DMS53 (cell line): ENCODE measurements at regions not wholly inside any gene's neighbourhood (a gene's known extent, or its start where the extent isn't known, plus 50 kb on each side); places are given as distances from the start of the nearest gene placed in this dataset.
"Not testable (repeated sequence)": the region's sequence is repeated elsewhere in the genome, so short reads cannot be mapped to it uniquely, and the experiment has no call there.

Experiments used
- DNase-seq: peaks from one replicate; lab custom pipeline; 2025; lab: John Stamatoyannopoulos, UW

- peak; percentile 23 for DNase-seq
These were observed 1794.1 kb upstream of the LRRTM1 start for GRCh38 chr2:82098617-82099016.

GRCh38 chr2:82089518-82089917, 1785.0 kb upstream of the LRRTM1 start:
- no peak for DNase-seq

GRCh38 chr2:82084679-82085392, 1780.3 kb upstream of the LRRTM1 start:
- no peak for DNase-seq

GRCh38 chr2:82075875-82076274, 1771.3 kb upstream of the LRRTM1 start:
- DNase-seq: no peak

GRCh38 chr2:82062463-82062862, 1757.9 kb upstream of the LRRTM1 start:
- DNase-seq: no peak

GRCh38 chr2:82055846-82056245, 1751.3 kb upstream of the LRRTM1 start:
- peak; percentile 18 for DNase-seq

- DNase-seq: no peak
These were observed 1739.3 kb upstream of the LRRTM1 start for GRCh38 chr2:82043867-82044266.

GRCh38 chr2:82027921-82028615, 1723.5 kb upstream of the LRRTM1 start:
- peak; percentile 21 for DNase-seq

GRCh38 chr2:82023710-82024109, 1719.2 kb upstream of the LRRTM1 start:
- peak; percentile 35 for DNase-seq

GRCh38 chr2:82013641-82014040, 1709.1 kb upstream of the LRRTM1 start:
- no peak for DNase-seq

GRCh38 chr2:82007071-82007664, 1702.6 kb upstream of the LRRTM1 start:
- no peak for DNase-seq

- DNase-seq: not testable (repeated sequence)
These were observed 1701.3 kb upstream of the LRRTM1 start for GRCh38 chr2:82005889-82006288.

GRCh38 chr2:82001614-82002013, 1697.1 kb upstream of the LRRTM1 start:
- no peak for DNase-seq

GRCh38 chr2:82000606-82001005, 1696.1 kb upstream of the LRRTM1 start:
- no peak for DNase-seq

- DNase-seq: no peak
These were observed 1691.8 kb upstream of the LRRTM1 start for GRCh38 chr2:81996332-81996731.

GRCh38 chr2:81991282-81991681, 1686.7 kb upstream of the LRRTM1 start:
- no peak for DNase-seq

GRCh38 chr2:81987370-81987769, 1682.8 kb upstream of the LRRTM1 start:
- DNase-seq: no peak

- no peak for DNase-seq
These were observed 1680.6 kb upstream of the LRRTM1 start for GRCh38 chr2:81984969-81985637.

- no peak for DNase-seq
These were observed 1677.0 kb upstream of the LRRTM1 start for GRCh38 chr2:81981585-81981984.

GRCh38 chr2:81979086-81979485, 1674.5 kb upstream of the LRRTM1 start:
- DNase-seq: no peak

- DNase-seq: no peak
These were observed 1672.4 kb upstream of the LRRTM1 start for GRCh38 chr2:81976998-81977397.

- DNase-seq: no peak
These were observed 1669.7 kb upstream of the LRRTM1 start for GRCh38 chr2:81974216-81974615.

GRCh38 chr2:81942876-81943275, 1638.3 kb upstream of the LRRTM1 start:
- DNase-seq: no peak
